PC-9 (cell line): ENCODE measurements at regions not wholly inside any gene's neighbourhood (a gene's known extent, or its start where the extent isn't known, plus 50 kb on each side); places are given as distances from the start of the nearest gene placed in this dataset.

Experiments used
- EZH2 ChIP-seq: fragments of 200-600 bp; sonication (generic); IDR thresholded peaks from 2 replicates; pipeline ENCODE4 v1.8.0; 2017; ENCODE audit warnings: antibody characterized with exemption, low read depth
- TF ChIP-seq, protein P1 (sequence below): fragments of 200-600 bp; sonication (generic); conservative IDR thresholded peaks from 2 replicates; pipeline ENCODE4 v1.6.1; 2017; ENCODE audit warnings: mixed run types, antibody characterized with exemption, mild to moderate bottlenecking, moderate library complexity

DNA sequence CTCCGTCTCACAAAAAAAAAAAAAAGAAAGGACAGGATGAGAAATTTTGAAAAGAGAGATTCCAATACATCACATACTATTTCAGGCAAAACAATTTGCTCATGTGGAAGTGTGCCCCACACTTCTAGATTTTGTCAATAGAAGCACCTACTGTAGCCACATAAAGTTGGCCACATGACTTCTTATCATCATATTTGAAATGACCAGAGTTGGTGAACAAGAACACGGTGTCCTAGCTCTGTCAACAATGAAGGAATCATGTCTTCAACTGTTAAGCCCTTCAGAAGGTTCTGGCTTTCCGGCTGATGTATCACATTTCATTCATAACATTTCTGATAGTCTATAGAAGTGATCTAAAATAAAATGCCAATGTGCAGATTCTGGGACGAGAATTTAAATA is 534.5 kb downstream of the TMEM114 start:
- TF ChIP-seq, protein P1, sequence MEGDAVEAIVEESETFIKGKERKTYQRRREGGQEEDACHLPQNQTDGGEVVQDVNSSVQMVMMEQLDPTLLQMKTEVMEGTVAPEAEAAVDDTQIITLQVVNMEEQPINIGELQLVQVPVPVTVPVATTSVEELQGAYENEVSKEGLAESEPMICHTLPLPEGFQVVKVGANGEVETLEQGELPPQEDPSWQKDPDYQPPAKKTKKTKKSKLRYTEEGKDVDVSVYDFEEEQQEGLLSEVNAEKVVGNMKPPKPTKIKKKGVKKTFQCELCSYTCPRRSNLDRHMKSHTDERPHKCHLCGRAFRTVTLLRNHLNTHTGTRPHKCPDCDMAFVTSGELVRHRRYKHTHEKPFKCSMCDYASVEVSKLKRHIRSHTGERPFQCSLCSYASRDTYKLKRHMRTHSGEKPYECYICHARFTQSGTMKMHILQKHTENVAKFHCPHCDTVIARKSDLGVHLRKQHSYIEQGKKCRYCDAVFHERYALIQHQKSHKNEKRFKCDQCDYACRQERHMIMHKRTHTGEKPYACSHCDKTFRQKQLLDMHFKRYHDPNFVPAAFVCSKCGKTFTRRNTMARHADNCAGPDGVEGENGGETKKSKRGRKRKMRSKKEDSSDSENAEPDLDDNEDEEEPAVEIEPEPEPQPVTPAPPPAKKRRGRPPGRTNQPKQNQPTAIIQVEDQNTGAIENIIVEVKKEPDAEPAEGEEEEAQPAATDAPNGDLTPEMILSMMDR: no peak
- no peak for TF ChIP-seq EZH2
